IMR-90 (cell line): ENCODE measurements at regions not wholly inside any gene's neighbourhood (a gene's known extent, or its start where the extent isn't known, plus 50 kb on each side); places are given as distances from the start of the nearest gene placed in this dataset.

Experiments
- CEBPB ChIP-seq: IDR thresholded peaks from 2 replicates; pipeline ENCODE4 v1.6.1; 2012; ENCODE audit warnings: low read depth, low read length, improper control_type of control experiment
- MXI1 ChIP-seq: IDR thresholded peaks from 2 replicates; pipeline ENCODE4 v1.6.1; 2012; ENCODE audit warnings: low read depth, mild to moderate bottlenecking, low read length, moderate library complexity, borderline replicate concordance
- TF ChIP-seq, protein P1 (sequence below): conservative IDR thresholded peaks from 2 replicates; pipeline ENCODE4 v1.5.1; 2012; ENCODE audit warnings: mild to moderate bottlenecking, low read depth, low read length, improper control_type of control experiment

DNA sequence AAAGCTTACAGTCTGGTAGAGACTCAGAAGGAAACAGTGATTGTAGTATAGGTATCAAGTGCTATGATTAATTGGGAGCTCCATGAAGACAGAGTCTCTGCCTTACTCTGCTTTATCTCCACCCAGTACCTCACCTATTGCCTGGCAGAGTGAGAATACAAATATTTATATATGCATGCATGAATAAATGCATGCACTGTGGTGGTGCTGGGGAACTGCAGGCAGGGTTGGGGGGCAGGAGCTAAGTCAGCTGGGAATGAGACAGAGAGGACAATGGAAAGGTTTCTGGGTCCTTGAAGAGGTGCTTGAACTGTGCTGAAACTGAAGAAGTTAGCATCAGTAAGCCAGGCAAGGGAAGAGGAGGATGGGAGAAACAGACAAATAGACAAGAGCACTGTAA, 80.8 kb upstream of the PPP2R2B start:
- TF ChIP-seq, protein P1, sequence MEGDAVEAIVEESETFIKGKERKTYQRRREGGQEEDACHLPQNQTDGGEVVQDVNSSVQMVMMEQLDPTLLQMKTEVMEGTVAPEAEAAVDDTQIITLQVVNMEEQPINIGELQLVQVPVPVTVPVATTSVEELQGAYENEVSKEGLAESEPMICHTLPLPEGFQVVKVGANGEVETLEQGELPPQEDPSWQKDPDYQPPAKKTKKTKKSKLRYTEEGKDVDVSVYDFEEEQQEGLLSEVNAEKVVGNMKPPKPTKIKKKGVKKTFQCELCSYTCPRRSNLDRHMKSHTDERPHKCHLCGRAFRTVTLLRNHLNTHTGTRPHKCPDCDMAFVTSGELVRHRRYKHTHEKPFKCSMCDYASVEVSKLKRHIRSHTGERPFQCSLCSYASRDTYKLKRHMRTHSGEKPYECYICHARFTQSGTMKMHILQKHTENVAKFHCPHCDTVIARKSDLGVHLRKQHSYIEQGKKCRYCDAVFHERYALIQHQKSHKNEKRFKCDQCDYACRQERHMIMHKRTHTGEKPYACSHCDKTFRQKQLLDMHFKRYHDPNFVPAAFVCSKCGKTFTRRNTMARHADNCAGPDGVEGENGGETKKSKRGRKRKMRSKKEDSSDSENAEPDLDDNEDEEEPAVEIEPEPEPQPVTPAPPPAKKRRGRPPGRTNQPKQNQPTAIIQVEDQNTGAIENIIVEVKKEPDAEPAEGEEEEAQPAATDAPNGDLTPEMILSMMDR: no peak
- TF ChIP-seq CEBPB: no peak
- TF ChIP-seq MXI1: no peak
